HG03469 (cell line): ENCODE measurements at regions not wholly inside any gene's neighbourhood (a gene's known extent, or its start where the extent isn't known, plus 50 kb on each side); places are given as distances from the start of the nearest gene placed in this dataset.

Experiments
- ATAC-seq: cut with Tn5 transposase; IDR thresholded peaks from one replicate; pipeline ENCODE4 v1.9.1; 2021; ENCODE audit warnings: mild to moderate bottlenecking, moderate library complexity, moderate number of reproducible peaks; ENCODE audit not compliant: unreplicated experiment

- ATAC-seq = no peak
These were observed 1263.9 kb downstream of the FSCB start for GRCh38 chr14:43243168-43243567.

GRCh38 chr14:43232261-43232660 lies 1274.8 kb downstream of the FSCB start:
- ATAC-seq = no peak

- no peak for ATAC-seq
These were observed 1291.6 kb downstream of the FSCB start for GRCh38 chr14:43215524-43215923.

GRCh38 chr14:43207189-43207588 lies 1299.9 kb downstream of the FSCB start:
- ATAC-seq = no peak

- ATAC-seq = no peak
These were observed 1302.3 kb downstream of the FSCB start for GRCh38 chr14:43204816-43205215.

- no peak for ATAC-seq
These were observed 1306.6 kb downstream of the FSCB start for GRCh38 chr14:43200519-43200918.

- ATAC-seq = no peak
These were observed 1308.6 kb downstream of the FSCB start for GRCh38 chr14:43198465-43198864.

- no peak for ATAC-seq
These were observed 1322.5 kb downstream of the FSCB start for GRCh38 chr14:43184540-43184939.

- no peak for ATAC-seq
These were observed 1323.2 kb downstream of the FSCB start for GRCh38 chr14:43183916-43184315.

- no peak for ATAC-seq
These were observed 1331.2 kb downstream of the FSCB start for GRCh38 chr14:43175896-43176295.

- ATAC-seq = no peak
These were observed 1334.1 kb downstream of the FSCB start for GRCh38 chr14:43172899-43173548.

GRCh38 chr14:43169722-43170121 lies 1337.4 kb downstream of the FSCB start:
- ATAC-seq = no peak

- ATAC-seq = no peak
These were observed 1338.6 kb downstream of the FSCB start for GRCh38 chr14:43168371-43168925.

GRCh38 chr14:43166163-43166562 lies 1340.9 kb downstream of the FSCB start:
- ATAC-seq = no peak

GRCh38 chr14:43165651-43166050 lies 1341.4 kb downstream of the FSCB start:
- no peak for ATAC-seq

GRCh38 chr14:43161477-43161876 lies 1345.6 kb downstream of the FSCB start:
- no peak for ATAC-seq

GRCh38 chr14:43157661-43158060 lies 1349.4 kb downstream of the FSCB start:
- no peak for ATAC-seq

GRCh38 chr14:43155924-43156323 lies 1351.2 kb downstream of the FSCB start:
- no peak for ATAC-seq

GRCh38 chr14:43155258-43155657 lies 1351.8 kb downstream of the FSCB start:
- no peak for ATAC-seq

GRCh38 chr14:43147485-43147884 lies 1359.6 kb downstream of the FSCB start:
- ATAC-seq = no peak

GRCh38 chr14:43145361-43145760 lies 1361.7 kb downstream of the FSCB start:
- no peak for ATAC-seq

GRCh38 chr14:43143106-43143505 lies 1364.0 kb downstream of the FSCB start:
- no peak for ATAC-seq

GRCh38 chr14:43141636-43142191 lies 1365.4 kb downstream of the FSCB start:
- ATAC-seq = no peak
